Fibroblast of upper back skin (primary cell): ENCODE measurements at regions not wholly inside any gene's neighbourhood (a gene's known extent, or its start where the extent isn't known, plus 50 kb on each side); places are given as distances from the start of the nearest gene placed in this dataset.
"Not testable (repeated sequence)": the region's sequence is repeated elsewhere in the genome, so short reads cannot be mapped to it uniquely, and the experiment has no call there.

Source experiments
- DNase-seq: peaks from one replicate; pipeline ENCODE4 v3.0.0-alpha.2; 2013

GRCh38 chr7:106750773-106751172 lies 89.8 kb upstream of the CCDC71L start:
- no peak for DNase-seq

- DNase-seq: no peak
Measured at GRCh38 chr7:106752367-106752766, 91.4 kb upstream of the CCDC71L start.

- DNase-seq: not testable (repeated sequence)
Measured at GRCh38 chr7:106755024-106755423, 94.1 kb upstream of the CCDC71L start.

- DNase-seq: no peak
Measured at GRCh38 chr7:106755641-106756040, 94.7 kb upstream of the CCDC71L start.

GRCh38 chr7:106756071-106756470 lies 95.1 kb upstream of the CCDC71L start:
- DNase-seq: no peak

- DNase-seq: no peak
Measured at GRCh38 chr7:106756884-106757283, 95.9 kb upstream of the CCDC71L start.

- DNase-seq: peak; percentile 46
Measured at GRCh38 chr7:106757846-106758245, 96.9 kb upstream of the CCDC71L start.

- not testable (repeated sequence) for DNase-seq
Measured at GRCh38 chr7:106762845-106763244, 101.9 kb upstream of the CCDC71L start.

GRCh38 chr7:106763717-106764116 lies 101.4 kb upstream of the PIK3CG start:
- no peak for DNase-seq

GRCh38 chr7:106765727-106766355 lies 99.2 kb upstream of the PIK3CG start:
- peak; percentile 20 for DNase-seq

- peak; percentile 69 for DNase-seq
Measured at GRCh38 chr7:106766551-106766950, 98.5 kb upstream of the PIK3CG start.

- peak; percentile 79 for DNase-seq
Measured at GRCh38 chr7:106767078-106767477, 98.0 kb upstream of the PIK3CG start.

GRCh38 chr7:106767498-106768323 lies 97.4 kb upstream of the PIK3CG start:
- peak; percentile 39 for DNase-seq

GRCh38 chr7:106768324-106768751 lies 96.7 kb upstream of the PIK3CG start:
- DNase-seq: peak; percentile 54

GRCh38 chr7:106770191-106770590 lies 94.9 kb upstream of the PIK3CG start:
- peak; percentile 88 for DNase-seq

GRCh38 chr7:106772655-106773108 lies 92.4 kb upstream of the PIK3CG start:
- peak; percentile 76 for DNase-seq

- peak; percentile 22 for DNase-seq
Measured at GRCh38 chr7:106773228-106773627, 91.9 kb upstream of the PIK3CG start.

- DNase-seq: no peak
Measured at GRCh38 chr7:106773721-106774120, 91.4 kb upstream of the PIK3CG start.

- DNase-seq: no peak
Measured at GRCh38 chr7:106774213-106774767, 90.8 kb upstream of the PIK3CG start.

- DNase-seq: no peak
Measured at GRCh38 chr7:106774768-106775551, 90.1 kb upstream of the PIK3CG start.

GRCh38 chr7:106775552-106775936 lies 89.5 kb upstream of the PIK3CG start:
- DNase-seq: peak; percentile 72

- DNase-seq: no peak
Measured at GRCh38 chr7:106775975-106776607, 89.0 kb upstream of the PIK3CG start.
